ENCODE measurements at regions not wholly inside any gene's neighbourhood (a gene's known extent, or its start where the extent isn't known, plus 50 kb on each side); places are given as distances from the start of the nearest gene placed in this dataset.

DNA sequence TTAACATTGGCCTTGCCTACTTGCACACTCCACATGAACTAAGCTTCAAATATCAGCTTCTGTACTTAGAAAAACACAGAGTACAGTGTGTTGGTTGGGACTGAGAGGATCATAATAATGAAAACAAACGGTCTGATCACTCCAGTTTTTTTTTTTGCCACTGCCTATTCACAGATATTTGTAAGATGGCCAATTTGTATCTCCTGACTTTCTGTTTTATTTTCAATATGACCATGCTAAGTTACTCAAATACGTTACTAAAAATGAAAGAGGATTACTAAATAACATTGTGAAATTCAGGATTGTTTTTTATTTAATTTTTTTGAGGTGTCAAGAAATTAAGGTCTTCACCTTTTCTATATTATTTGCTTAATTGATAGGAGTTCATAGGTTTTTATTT, 595.1 kb downstream of the TUSC7 start:
- no peak overlapping the region for H3K4me3 ChIP-seq (IDR thresholded peaks at IDR 0.05; ENCODE audit: insufficient read depth, low read depth, low read length)
- H3K79me2 ChIP-seq (ENCODE audit: insufficient read depth, low read depth): no peaks in the 10 kb centered on the region
- no peak overlapping the region for H3K27ac ChIP-seq
- H2AFZ ChIP-seq (ENCODE audit: low read depth): no peak overlapping the region
- no peaks in the 10 kb centered on the region for H3K36me3 ChIP-seq (ENCODE audit: insufficient read depth)
- H3K4me2 ChIP-seq: no peak overlapping the region
- H3K9ac ChIP-seq: no peak overlapping the region
- no peaks in the 10 kb centered on the region for H3K4me1 ChIP-seq (ENCODE audit: low read depth, poor library complexity, severe bottlenecking)
- no peaks in the 10 kb centered on the region for H3K27me3 ChIP-seq (ENCODE audit: insufficient read depth, low read depth)
- no peak for TF ChIP-seq CTCF (conservative IDR thresholded peaks at IDR 0.05; ENCODE audit: low read depth, low read length)
- no peaks in the 10 kb centered on the region for H4K20me1 ChIP-seq (ENCODE audit: insufficient read depth)

DNA sequence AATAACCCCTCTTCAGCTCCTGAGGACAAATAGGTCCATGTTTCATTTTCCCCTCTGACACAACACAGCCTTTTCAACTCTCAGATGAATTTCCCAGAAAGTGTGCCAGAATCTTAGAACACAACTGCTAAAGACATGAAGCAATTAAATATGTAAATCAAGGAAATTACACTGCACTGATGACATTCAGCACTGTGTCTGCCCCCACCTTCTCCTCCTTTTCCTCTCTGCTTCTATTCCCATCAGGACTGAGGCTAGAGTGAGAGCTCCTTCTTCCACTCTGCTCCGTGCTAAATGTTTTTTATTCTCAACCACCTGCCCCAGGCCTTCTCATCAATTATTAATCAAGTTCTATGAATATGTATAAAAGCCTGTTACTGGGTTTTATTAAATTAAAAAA, 596.1 kb downstream of the TUSC7 start:
- no peak overlapping the region for H3K27ac ChIP-seq
- no peaks in the 10 kb centered on the region for H3K27me3 ChIP-seq (ENCODE audit: insufficient read depth, low read depth)
- H3K4me2 ChIP-seq: no peak overlapping the region
- no peaks in the 10 kb centered on the region for H3K4me1 ChIP-seq (ENCODE audit: low read depth, poor library complexity, severe bottlenecking)
- no peaks in the 10 kb centered on the region for H4K20me1 ChIP-seq (ENCODE audit: insufficient read depth)
- no peaks in the 10 kb centered on the region for H3K79me2 ChIP-seq (ENCODE audit: insufficient read depth, low read depth)
- H3K4me3 ChIP-seq (IDR thresholded peaks at IDR 0.05; ENCODE audit: insufficient read depth, low read depth, low read length): no peak overlapping the region
- no peak for TF ChIP-seq CTCF (conservative IDR thresholded peaks at IDR 0.05; ENCODE audit: low read depth, low read length)
- no peak overlapping the region for H2AFZ ChIP-seq (ENCODE audit: low read depth)
- no peak overlapping the region for H3K9ac ChIP-seq
- H3K36me3 ChIP-seq (ENCODE audit: insufficient read depth): no peaks in the 10 kb centered on the region

DNA sequence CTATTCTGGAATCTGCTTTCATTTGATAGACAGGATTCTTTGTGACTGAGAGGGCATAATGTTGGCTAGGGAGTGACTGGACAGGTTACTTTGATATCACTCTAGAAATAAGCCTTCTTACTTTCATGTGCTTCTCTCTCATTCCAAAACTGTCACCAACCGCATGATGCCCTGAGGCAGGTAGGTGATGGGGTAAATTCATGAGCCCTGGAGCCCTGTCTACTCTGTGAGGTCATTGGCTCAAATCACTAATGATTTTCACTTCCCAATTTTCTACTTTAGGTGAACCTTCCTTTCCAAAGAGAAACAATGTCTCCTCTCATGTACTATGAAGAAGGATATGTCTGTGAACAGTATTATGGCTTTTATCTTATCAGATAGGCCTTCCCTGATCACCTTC, 596.7 kb downstream of the TUSC7 start:
- H3K27ac ChIP-seq: no peak overlapping the region
- H4K20me1 ChIP-seq (ENCODE audit: insufficient read depth): no peaks in the 10 kb centered on the region
- no peak for TF ChIP-seq CTCF (conservative IDR thresholded peaks at IDR 0.05; ENCODE audit: low read depth, low read length)
- H3K27me3 ChIP-seq (ENCODE audit: insufficient read depth, low read depth): no peaks in the 10 kb centered on the region
- H3K4me1 ChIP-seq (ENCODE audit: low read depth, poor library complexity, severe bottlenecking): no peaks in the 10 kb centered on the region
- no peaks in the 10 kb centered on the region for H3K36me3 ChIP-seq (ENCODE audit: insufficient read depth)
- no peak overlapping the region for H2AFZ ChIP-seq (ENCODE audit: low read depth)
- H3K9ac ChIP-seq: no peak overlapping the region
- no peaks in the 10 kb centered on the region for H3K79me2 ChIP-seq (ENCODE audit: insufficient read depth, low read depth)
- H3K4me3 ChIP-seq (IDR thresholded peaks at IDR 0.05; ENCODE audit: insufficient read depth, low read depth, low read length): no peak overlapping the region
- H3K4me2 ChIP-seq: no peak overlapping the region

GRCh38 chr3:117308353-117308752, 598.8 kb downstream of the TUSC7 start:
- Histone ChIP-seq H3K4me2 (no peak overlapping the region), H3K9ac (no peak overlapping the region), H2AFZ (ENCODE audit: low read depth) (no peak overlapping the region), H3K79me2 (ENCODE audit: insufficient read depth, low read depth) (no peaks in the 10 kb centered on the region), H3K27me3 (ENCODE audit: insufficient read depth, low read depth) (no peaks in the 10 kb centered on the region), H3K4me1 (ENCODE audit: low read depth, poor library complexity, severe bottlenecking) (no peaks in the 10 kb centered on the region), H4K20me1 (ENCODE audit: insufficient read depth) (no peaks in the 10 kb centered on the region), H3K4me3 (IDR thresholded peaks at IDR 0.05; ENCODE audit: insufficient read depth, low read depth, low read length) (no peak overlapping the region), H3K36me3 (ENCODE audit: insufficient read depth) (no peaks in the 10 kb centered on the region), H3K27ac (no peak overlapping the region)
- TF ChIP-seq CTCF (conservative IDR thresholded peaks at IDR 0.05; ENCODE audit: low read depth, low read length): no peak

GRCh38 chr3:117308756-117309155, 599.2 kb downstream of the TUSC7 start:
- Histone ChIP-seq H2AFZ (ENCODE audit: low read depth) (no peak overlapping the region), H3K27ac (no peak overlapping the region), H3K4me1 (ENCODE audit: low read depth, poor library complexity, severe bottlenecking) (no peaks in the 10 kb centered on the region), H3K79me2 (ENCODE audit: insufficient read depth, low read depth) (no peaks in the 10 kb centered on the region), H4K20me1 (ENCODE audit: insufficient read depth) (no peaks in the 10 kb centered on the region), H3K4me2 (no peak overlapping the region), H3K4me3 (IDR thresholded peaks at IDR 0.05; ENCODE audit: insufficient read depth, low read depth, low read length) (no peak overlapping the region), H3K9ac (no peak overlapping the region), H3K27me3 (ENCODE audit: insufficient read depth, low read depth) (no peaks in the 10 kb centered on the region), H3K36me3 (ENCODE audit: insufficient read depth) (no peaks in the 10 kb centered on the region)
- no peak for TF ChIP-seq CTCF (conservative IDR thresholded peaks at IDR 0.05; ENCODE audit: low read depth, low read length)

Data from KMS-11 (cell line).